ENCODE measurements at regions not wholly inside any gene's neighbourhood (a gene's known extent, or its start where the extent isn't known, plus 50 kb on each side); places are given as distances from the start of the nearest gene placed in this dataset.

DNA sequence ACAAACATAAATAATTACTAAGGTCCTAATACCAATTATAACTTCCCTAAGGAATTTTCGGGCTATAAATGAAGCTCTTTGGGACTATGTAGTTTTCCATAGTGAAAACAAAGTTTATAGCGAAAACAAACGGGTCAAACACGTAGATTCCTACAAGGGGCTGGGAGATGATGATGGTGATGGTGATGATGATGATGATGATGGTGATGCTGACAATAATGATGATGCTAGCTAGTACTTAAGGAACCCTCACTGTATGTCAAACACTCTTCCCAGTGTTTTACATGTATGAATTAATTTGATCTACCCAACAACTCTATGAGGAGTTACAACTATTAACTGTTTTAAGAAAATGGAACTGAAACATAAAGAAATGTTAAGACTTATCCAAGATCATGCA, 63.7 kb upstream of the PIK3R1 start:
- H3K36me3 ChIP-seq = no peaks in the 10 kb centered on the region
- H3K4me1 ChIP-seq = peaks cover 0 to 3% (median 0%) of the 10 kb centered on the region in 9 donors
- no peak for DNase-seq
- no peak overlapping the region for H3K4me3 ChIP-seq
- TF ChIP-seq, protein P1, sequence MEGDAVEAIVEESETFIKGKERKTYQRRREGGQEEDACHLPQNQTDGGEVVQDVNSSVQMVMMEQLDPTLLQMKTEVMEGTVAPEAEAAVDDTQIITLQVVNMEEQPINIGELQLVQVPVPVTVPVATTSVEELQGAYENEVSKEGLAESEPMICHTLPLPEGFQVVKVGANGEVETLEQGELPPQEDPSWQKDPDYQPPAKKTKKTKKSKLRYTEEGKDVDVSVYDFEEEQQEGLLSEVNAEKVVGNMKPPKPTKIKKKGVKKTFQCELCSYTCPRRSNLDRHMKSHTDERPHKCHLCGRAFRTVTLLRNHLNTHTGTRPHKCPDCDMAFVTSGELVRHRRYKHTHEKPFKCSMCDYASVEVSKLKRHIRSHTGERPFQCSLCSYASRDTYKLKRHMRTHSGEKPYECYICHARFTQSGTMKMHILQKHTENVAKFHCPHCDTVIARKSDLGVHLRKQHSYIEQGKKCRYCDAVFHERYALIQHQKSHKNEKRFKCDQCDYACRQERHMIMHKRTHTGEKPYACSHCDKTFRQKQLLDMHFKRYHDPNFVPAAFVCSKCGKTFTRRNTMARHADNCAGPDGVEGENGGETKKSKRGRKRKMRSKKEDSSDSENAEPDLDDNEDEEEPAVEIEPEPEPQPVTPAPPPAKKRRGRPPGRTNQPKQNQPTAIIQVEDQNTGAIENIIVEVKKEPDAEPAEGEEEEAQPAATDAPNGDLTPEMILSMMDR (IDR thresholded peaks at IDR 0.05) = no peak
- intact Hi-C loops (cut with DNase I) = no loop called here
- H3K27me3 ChIP-seq = no peaks in the 10 kb centered on the region
- H3K27ac ChIP-seq = no peak overlapping the region
- no peaks in the 10 kb centered on the region for H3K9me3 ChIP-seq
- WGBS, 2 donors = 83 to 95% methylated on average over 4 of the region's 4 CpGs
- ATAC-seq = no peak

DNA sequence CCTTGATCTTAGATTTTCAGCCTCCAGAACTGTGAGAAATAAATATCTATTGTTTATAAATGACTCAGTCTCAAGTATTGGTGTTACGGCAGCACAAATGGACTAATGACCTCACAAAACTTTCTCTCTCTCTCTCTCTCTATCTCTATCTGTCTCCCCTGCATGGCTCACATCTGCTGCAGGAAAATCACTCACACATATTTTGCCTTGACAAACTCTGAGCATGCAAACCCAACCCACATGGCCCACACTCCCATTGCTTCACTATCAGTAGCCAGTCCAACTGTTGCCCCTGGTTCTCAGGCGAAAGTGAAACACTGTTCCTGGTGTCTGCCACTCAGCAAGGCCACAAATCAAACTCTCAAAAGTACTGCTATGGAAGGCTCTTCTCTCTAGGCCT, 66.4 kb upstream of the PIK3R1 start:
- intact Hi-C loops (cut with DNase I) = no loop called here
- TF ChIP-seq, protein P1 (IDR thresholded peaks at IDR 0.05) = no peak
- Histone ChIP-seq H3K27me3 (no peaks in the 10 kb centered on the region), H3K27ac (peak overlapping the region in 1 of 10 donors; percentile 5), H3K4me1 (peaks cover 0 to 3% (median 0%) of the 10 kb centered on the region in 9 donors), H3K36me3 (no peaks in the 10 kb centered on the region), H3K9me3 (peaks cover 0 to 4% (median 0%) of the 10 kb centered on the region in 11 donors), H3K4me3 (no peak overlapping the region)
- 83 to 87% methylated on average over 2 of the region's 2 CpGs for WGBS, 2 donors
- ATAC-seq (peak in 1 of 8 donors; percentile 25), DNase-seq (no peak)

DNA sequence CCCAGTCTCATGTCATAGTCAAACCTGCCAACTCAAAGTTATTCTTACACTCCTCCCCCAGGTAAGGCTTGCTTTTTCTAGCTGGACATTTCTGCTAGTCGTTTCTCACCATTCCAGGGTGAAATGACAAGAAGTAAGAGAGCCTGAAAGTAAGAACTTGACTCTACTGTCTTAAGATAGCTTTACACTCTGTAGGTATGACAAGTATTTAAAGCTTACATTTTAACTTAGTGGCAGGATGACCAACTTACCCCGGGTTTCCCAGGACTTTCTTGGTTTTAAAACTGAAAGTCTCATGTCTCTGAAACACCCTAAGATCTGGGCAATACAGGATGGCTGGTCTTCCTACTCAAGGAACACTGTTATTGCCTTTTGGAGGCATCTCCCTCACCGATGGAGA, 67.5 kb upstream of the PIK3R1 start:
- Histone ChIP-seq H3K36me3 (no peaks in the 10 kb centered on the region), H3K4me3 (no peak overlapping the region), H3K4me1 (peaks cover 0 to 3% (median 0%) of the 10 kb centered on the region in 9 donors), H3K9me3 (peaks cover 0 to 8% (median 0%) of the 10 kb centered on the region in 11 donors), H3K27me3 (no peaks in the 10 kb centered on the region), H3K27ac (no peak overlapping the region)
- 81 to 85% methylated on average over 3 of the region's 3 CpGs for WGBS, 2 donors
- TF ChIP-seq, protein P1 (IDR thresholded peaks at IDR 0.05) = no peak
- intact Hi-C loops (cut with DNase I) = no loop called here
- DNase-seq (no peak), ATAC-seq (no peak)

DNA sequence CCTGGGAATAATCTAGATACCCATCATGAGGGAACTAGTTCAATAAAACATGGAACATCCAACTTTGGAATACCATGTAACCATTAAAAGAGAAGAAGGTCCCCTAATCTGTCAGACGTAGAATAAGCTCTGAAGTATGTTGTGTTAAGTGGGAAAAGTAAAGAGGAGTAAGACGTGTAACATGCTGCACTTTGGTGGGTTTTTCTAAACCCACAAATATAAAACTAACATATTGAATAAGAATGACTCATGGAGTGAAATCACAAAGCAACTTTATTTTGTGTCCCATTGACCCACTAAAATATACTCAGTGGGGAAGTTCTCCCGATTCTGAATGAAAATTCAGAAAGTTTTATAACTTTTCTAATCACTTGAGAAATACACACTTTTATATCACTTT, 67.9 kb upstream of the PIK3R1 start:
- peaks cover 0 to 13% (median 0%) of the 10 kb centered on the region in 11 donors for H3K9me3 ChIP-seq
- TF ChIP-seq, protein P1 (IDR thresholded peaks at IDR 0.05) = no peak
- ATAC-seq = no peak
- no peak for DNase-seq
- no peaks in the 10 kb centered on the region for H3K27me3 ChIP-seq
- H3K4me3 ChIP-seq = no peak overlapping the region
- H3K4me1 ChIP-seq = peaks cover 0 to 3% (median 0%) of the 10 kb centered on the region in 9 donors
- no peaks in the 10 kb centered on the region for H3K36me3 ChIP-seq
- H3K27ac ChIP-seq = no peak overlapping the region
- 77 to 93% methylated on average over 3 of the region's 3 CpGs for WGBS, 2 donors
- intact Hi-C loops (cut with DNase I) = no loop called here

Measured in heart right ventricle (tissue), 16 donors.